SK-N-SH (cell line): ENCODE measurements at regions not wholly inside any gene's neighbourhood (a gene's known extent, or its start where the extent isn't known, plus 50 kb on each side); places are given as distances from the start of the nearest gene placed in this dataset.

Source experiments
- CTCF ChIA-PET: fragments of 300-600, 350-600 bp; formaldehyde crosslinking; extraction: SDS; loops from one replicate; lab custom pipeline; 2021; lab: Yijun Ruan, JAX
- POLR2A ChIA-PET: fragments of 350-600 bp; sonication (Branson Sonifier 250); formaldehyde crosslinking; extraction: SDS; loops from one replicate; lab custom pipeline; 2020; ENCODE audit warnings: antibody characterized with exemption, inconsistent platforms; lab: Yijun Ruan, JAX
- DNase-seq: peaks from one replicate; pipeline ENCODE4 v3.0.0; 2012
- H2AFZ ChIP-seq: fragments of 200-600 bp; sonication (generic); 2 replicates; pipeline ENCODE4 v1.8.1; 2016; ENCODE audit warnings: antibody characterized with exemption, mild to moderate bottlenecking, low read depth
- H3F3A ChIP-seq: fragments of 200-600 bp; sonication (generic); replicated peaks from 2 replicates; pipeline ENCODE3; 2016; ENCODE audit warnings: antibody characterized with exemption, mild to moderate bottlenecking; ENCODE audit not compliant: insufficient read depth
- H3K27ac ChIP-seq, 2 experiments: fragments of 200-500 bp in 1 of 2; fragments of 200-600 bp in 1 of 2; sonication (Bioruptor generic) in 1 of 2; sonication (generic), shearing (Covaris generic) in 1 of 2; 2 replicates each; pipeline versions ENCODE4 v1.5.1 to v1.6.1; 2014 to 2016; ENCODE audit warnings: low read depth in 2 of 2, inconsistent platforms in 1 of 2, low read length in 1 of 2, mild to moderate bottlenecking in 1 of 2, mixed read lengths in 1 of 2
- H3K27me3 ChIP-seq: fragments of 200-600 bp; sonication (generic), shearing (Covaris generic); 2 replicates; pipeline ENCODE4 v1.6.1; 2016; ENCODE audit warnings: mixed run types; ENCODE audit not compliant: insufficient read depth
- H3K36me3 ChIP-seq, 2 experiments: fragments of 200-500 bp in 1 of 2; fragments of 200-600 bp in 1 of 2; sonication (Bioruptor generic) in 1 of 2; sonication (generic) in 1 of 2; replicated peaks in 1 of 2; 2 replicates each; pipeline versions ENCODE3 to v1.5.1; 2014 to 2016; ENCODE audit warnings: low read length in 1 of 2, mild to moderate bottlenecking in 1 of 2; ENCODE audit not compliant: insufficient read depth in 2 of 2, control insufficient read depth in 1 of 2
- H3K4me1 ChIP-seq, 2 experiments: fragments of 200-500 bp in 1 of 2; fragments of 200-600 bp in 1 of 2; sonication (Bioruptor generic) in 1 of 2; sonication (generic), shearing (Covaris generic) in 1 of 2; 2 replicates each; pipeline versions ENCODE4 v1.5.1 to v1.6.1; 2014 to 2016; ENCODE audit warnings: low read depth in 1 of 2, low read length in 1 of 2, mixed run types in 1 of 2; ENCODE audit not compliant: insufficient read depth in 2 of 2, control insufficient read depth in 1 of 2
- H3K4me2 ChIP-seq: fragments of 200-600 bp; sonication (generic), shearing (Covaris generic); 2 replicates; pipeline ENCODE4 v1.6.1; 2017; ENCODE audit warnings: mixed run types
- H3K4me3 ChIP-seq, 2 experiments: fragments of 200-500 bp in 1 of 2; fragments of 200-600 bp in 1 of 2; sonication (Bioruptor generic) in 1 of 2; sonication (generic), shearing (Covaris generic) in 1 of 2; 2 replicates each; pipeline versions ENCODE4 v1.5.1 to v1.8.1; 2014 to 2016; ENCODE audit warnings: low read depth in 2 of 2, inconsistent platforms in 1 of 2, low read length in 1 of 2, mild to moderate bottlenecking in 1 of 2, mixed read lengths in 1 of 2, moderate library complexity in 1 of 2
- H3K79me2 ChIP-seq: fragments of 200-600 bp; sonication (generic); 2 replicates; pipeline ENCODE4 v1.8.1; 2017; ENCODE audit warnings: mild to moderate bottlenecking; ENCODE audit not compliant: insufficient read depth
- H3K9ac ChIP-seq: fragments of 200-600 bp; sonication (generic); 2 replicates; pipeline ENCODE4 v1.6.1; 2017; ENCODE audit warnings: mixed run types
- H3K9me2 ChIP-seq: fragments of 200-600 bp; sonication (generic); 2 replicates; pipeline ENCODE4 v1.6.1; 2017; ENCODE audit warnings: mixed run types
- H3K9me3 ChIP-seq: fragments of 200-600 bp; sonication (generic); 2 replicates; pipeline ENCODE4 v1.6.1; 2017; ENCODE audit warnings: mixed run types, mild to moderate bottlenecking, moderate library complexity
- H4K20me1 ChIP-seq: fragments of 200-600 bp; sonication (generic); 2 replicates; pipeline ENCODE4 v1.6.1; 2017; ENCODE audit warnings: mild to moderate bottlenecking, mixed run types; ENCODE audit not compliant: insufficient read depth
- CHD2 ChIP-seq: fragments of 150-350 bp; IDR thresholded peaks from 2 replicates; pipeline ENCODE4 v1.6.1; 2018; ENCODE audit warnings: low read length; ENCODE audit not compliant: partially characterized antibody
- ELF1 ChIP-seq: IDR thresholded peaks from 2 replicates; pipeline ENCODE4 v1.4.0; 2012
- EZH2phosphoT487 ChIP-seq: fragments of 200-600 bp; sonication (generic); IDR thresholded peaks from 2 replicates; pipeline ENCODE4 v1.6.1; 2017; ENCODE audit warnings: low read depth, mixed run types, mild to moderate bottlenecking, antibody characterized with exemption, moderate library complexity, borderline replicate concordance
- GATA2 ChIP-seq: sonication (generic); formaldehyde crosslinking; IDR thresholded peaks from 2 replicates; pipeline ENCODE4 v1.5.0; 2020; ENCODE audit warnings: mild to moderate bottlenecking, missing genetic modification reagents
- MEF2A ChIP-seq: IDR thresholded peaks from 2 replicates; pipeline ENCODE4 v1.4.0; 2012; ENCODE audit warnings: low read depth, borderline replicate concordance
- MXI1 ChIP-seq: IDR thresholded peaks from 2 replicates; pipeline ENCODE4 v1.6.1; 2012; ENCODE audit warnings: mild to moderate bottlenecking, low read depth, low read length, improper control_type of control experiment
- RXRA ChIP-seq: IDR thresholded peaks from 2 replicates; pipeline ENCODE4 v1.4.0; 2012; ENCODE audit warnings: low read depth, mild to moderate bottlenecking, borderline replicate concordance
- SMC3 ChIP-seq: IDR thresholded peaks from 2 replicates; pipeline ENCODE4 v1.6.1; 2012; ENCODE audit warnings: low read depth, low read length, improper control_type of control experiment
- TEAD4 ChIP-seq: IDR thresholded peaks from 2 replicates; pipeline ENCODE4 v1.4.0; 2012; ENCODE audit warnings: mild to moderate bottlenecking, borderline replicate concordance; ENCODE audit not compliant: insufficient read depth
- USF1 ChIP-seq: IDR thresholded peaks from 2 replicates; pipeline ENCODE4 v1.4.0; 2012; ENCODE audit warnings: low read depth, borderline replicate concordance
- YY1 ChIP-seq: IDR thresholded peaks from 2 replicates; pipeline ENCODE4 v1.4.0; 2012; ENCODE audit warnings: low read depth, mild to moderate bottlenecking
- WGBS: methylation state at CpG from one replicate; pipeline ENCODE4 v1.1.6; 2017; ENCODE audit warnings: low lambda C conversion rate; 5-methylcytosine and 5-hydroxymethylcytosine counted together
- TF ChIP-seq, protein P1 (sequence below): fragments of 150-350 bp; IDR thresholded peaks from 2 replicates; pipeline ENCODE4 v1.6.1; 2017; ENCODE audit warnings: antibody characterized with exemption, low read length, low read depth, borderline replicate concordance
- TF ChIP-seq, protein P2 (sequence below): IDR thresholded peaks from 2 replicates; pipeline ENCODE4 v1.4.0; 2012; ENCODE audit warnings: low read depth, borderline replicate concordance
- TF ChIP-seq, protein P3 (sequence below): IDR thresholded peaks from 2 replicates; pipeline ENCODE4 v1.4.0; 2012; ENCODE audit warnings: low read depth

DNA sequence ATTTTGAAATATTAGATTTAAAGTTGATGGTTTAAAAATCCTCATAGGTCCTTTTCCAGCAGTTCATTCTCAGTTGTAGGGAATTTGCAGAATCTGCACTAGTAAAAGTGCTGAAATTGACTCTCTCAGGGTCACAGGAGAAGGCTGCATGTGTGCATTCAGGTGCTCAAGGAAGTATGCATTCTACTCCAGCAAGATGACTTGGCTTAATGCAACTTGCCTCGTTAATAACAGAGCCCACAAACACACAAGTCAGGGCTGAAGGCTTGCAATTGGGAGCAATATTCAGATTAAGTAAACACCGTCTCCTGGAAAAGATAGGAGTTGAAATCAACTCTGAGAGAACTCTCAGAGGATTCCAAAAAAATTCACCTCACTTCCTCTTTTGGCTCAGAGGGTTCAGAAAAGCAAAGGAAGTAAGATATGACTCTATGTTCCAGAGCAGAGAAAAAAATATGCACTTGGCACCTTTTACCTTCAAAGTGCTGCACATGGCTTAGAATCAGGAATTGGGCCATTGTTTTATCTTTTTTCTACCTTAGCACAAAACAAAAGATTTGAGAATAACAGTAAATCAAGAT lies 406.3 kb upstream of the DCN start (continued):
- TF ChIP-seq, protein P1, sequence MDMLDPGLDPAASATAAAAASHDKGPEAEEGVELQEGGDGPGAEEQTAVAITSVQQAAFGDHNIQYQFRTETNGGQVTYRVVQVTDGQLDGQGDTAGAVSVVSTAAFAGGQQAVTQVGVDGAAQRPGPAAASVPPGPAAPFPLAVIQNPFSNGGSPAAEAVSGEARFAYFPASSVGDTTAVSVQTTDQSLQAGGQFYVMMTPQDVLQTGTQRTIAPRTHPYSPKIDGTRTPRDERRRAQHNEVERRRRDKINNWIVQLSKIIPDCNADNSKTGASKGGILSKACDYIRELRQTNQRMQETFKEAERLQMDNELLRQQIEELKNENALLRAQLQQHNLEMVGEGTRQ = no peak
- TF ChIP-seq TEAD4 = no peak

DNA sequence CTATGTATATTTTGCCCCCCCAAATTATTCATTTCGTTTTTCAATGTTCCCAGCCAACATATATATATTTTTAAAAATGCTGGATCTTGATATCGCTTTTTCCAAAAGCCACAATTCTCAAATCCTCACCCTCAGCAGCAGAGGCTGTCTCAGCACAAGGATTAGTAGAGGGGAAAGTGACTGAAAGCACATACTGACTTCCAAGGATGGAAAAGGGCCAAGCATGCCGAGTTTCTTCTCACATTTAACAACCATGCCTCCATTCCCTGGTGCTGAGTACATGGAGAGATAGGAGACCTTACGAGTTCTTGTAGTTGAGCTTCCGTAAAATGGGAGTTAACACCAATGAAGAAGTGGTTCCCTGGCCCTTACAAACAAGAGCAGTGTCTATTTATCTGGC lies 403.4 kb upstream of the DCN start:
- Histone ChIP-seq H3K27ac (no peak overlapping the region), H3K36me3 (no peaks in the 10 kb centered on the region), H4K20me1 (no peaks in the 10 kb centered on the region), H3K9me3 (no peaks in the 10 kb centered on the region), H3K4me2 (no peak overlapping the region), H3K4me1 (peaks cover 0 to 2% of the 10 kb centered on the region in 2 experiments; a peak in 1 of 4 replicates), H3K79me2 (no peaks in the 10 kb centered on the region), H3K4me3 (no peak overlapping the region), H3K9ac (no peak overlapping the region), H2AFZ (no peak overlapping the region), H3K27me3 (no peaks in the 10 kb centered on the region), H3K9me2 (no peaks in the 10 kb centered on the region), H3F3A (no peaks in the 10 kb centered on the region)
- no peak for TF ChIP-seq MEF2A
- TF ChIP-seq GATA2 (CRISPR knock-in tag) = no peak
- no peak for TF ChIP-seq SMC3
- no peak for TF ChIP-seq RXRA
- no peak for TF ChIP-seq EZH2phosphoT487
- TF ChIP-seq, protein P2, sequence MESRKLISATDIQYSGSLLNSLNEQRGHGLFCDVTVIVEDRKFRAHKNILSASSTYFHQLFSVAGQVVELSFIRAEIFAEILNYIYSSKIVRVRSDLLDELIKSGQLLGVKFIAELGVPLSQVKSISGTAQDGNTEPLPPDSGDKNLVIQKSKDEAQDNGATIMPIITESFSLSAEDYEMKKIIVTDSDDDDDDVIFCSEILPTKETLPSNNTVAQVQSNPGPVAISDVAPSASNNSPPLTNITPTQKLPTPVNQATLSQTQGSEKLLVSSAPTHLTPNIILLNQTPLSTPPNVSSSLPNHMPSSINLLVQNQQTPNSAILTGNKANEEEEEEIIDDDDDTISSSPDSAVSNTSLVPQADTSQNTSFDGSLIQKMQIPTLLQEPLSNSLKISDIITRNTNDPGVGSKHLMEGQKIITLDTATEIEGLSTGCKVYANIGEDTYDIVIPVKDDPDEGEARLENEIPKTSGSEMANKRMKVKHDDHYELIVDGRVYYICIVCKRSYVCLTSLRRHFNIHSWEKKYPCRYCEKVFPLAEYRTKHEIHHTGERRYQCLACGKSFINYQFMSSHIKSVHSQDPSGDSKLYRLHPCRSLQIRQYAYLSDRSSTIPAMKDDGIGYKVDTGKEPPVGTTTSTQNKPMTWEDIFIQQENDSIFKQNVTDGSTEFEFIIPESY = no peak
- no peak for TF ChIP-seq YY1
- no peak for TF ChIP-seq CHD2
- TF ChIP-seq ELF1 = no peak
- TF ChIP-seq, protein P3, sequence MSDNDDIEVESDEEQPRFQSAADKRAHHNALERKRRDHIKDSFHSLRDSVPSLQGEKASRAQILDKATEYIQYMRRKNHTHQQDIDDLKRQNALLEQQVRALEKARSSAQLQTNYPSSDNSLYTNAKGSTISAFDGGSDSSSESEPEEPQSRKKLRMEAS = no peak
- TF ChIP-seq MXI1 = no peak
- TF ChIP-seq USF1 = no peak
- 55% methylated on average over 5 of the region's 5 CpGs for WGBS
- CTCF ChIA-PET = interaction anchor here (1.0 kb wide), 1 partner anchor 204 kb away, joined by 4 read pairs; no protein-coding TSS in a partner anchor
- DNase-seq = no peak
- POLR2A ChIA-PET = no interaction called here
